DMS153 treated with DMSO at 0.1 percent for 48 hours (cell line): ENCODE measurements at regions not wholly inside any gene's neighbourhood (a gene's known extent, or its start where the extent isn't known, plus 50 kb on each side); places are given as distances from the start of the nearest gene placed in this dataset.

Source experiments
- DNase-seq: peaks from one replicate; lab custom pipeline; 2025; ENCODE audit not compliant: unreplicated experiment; lab: John Stamatoyannopoulos, UW

DNA sequence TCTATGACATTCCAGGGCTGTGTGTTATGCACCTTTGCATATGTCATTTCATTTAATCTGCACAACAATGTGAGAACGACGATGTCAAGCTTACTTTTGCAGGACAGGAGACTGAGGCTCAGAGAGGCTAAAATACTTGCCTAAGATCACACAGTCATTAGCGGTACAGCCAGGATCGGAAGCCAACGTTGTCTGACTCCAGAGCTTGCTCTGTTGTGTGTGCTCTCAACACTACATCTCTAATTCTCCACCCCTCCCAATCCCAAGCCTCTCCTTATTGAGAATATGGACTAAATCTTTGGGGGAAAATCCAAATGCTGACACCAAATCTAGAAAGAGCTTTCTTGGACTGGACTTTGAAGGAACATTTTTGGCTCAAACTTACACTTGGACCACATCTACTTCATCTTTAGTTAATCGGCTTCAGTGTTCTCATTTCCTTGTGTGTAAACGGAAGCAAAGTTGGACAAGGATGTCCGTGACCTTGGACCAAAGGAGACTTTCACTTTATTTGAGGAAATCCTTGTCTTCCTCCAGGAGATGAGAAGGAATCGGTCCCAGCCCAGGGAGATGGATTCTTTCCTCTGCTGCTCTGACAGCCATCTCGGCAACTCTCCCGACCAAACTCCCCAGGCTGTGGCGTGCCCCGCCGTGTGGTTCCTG lies 242.4 kb downstream of the LPIN1 start:
- no peak for DNase-seq

DNA sequence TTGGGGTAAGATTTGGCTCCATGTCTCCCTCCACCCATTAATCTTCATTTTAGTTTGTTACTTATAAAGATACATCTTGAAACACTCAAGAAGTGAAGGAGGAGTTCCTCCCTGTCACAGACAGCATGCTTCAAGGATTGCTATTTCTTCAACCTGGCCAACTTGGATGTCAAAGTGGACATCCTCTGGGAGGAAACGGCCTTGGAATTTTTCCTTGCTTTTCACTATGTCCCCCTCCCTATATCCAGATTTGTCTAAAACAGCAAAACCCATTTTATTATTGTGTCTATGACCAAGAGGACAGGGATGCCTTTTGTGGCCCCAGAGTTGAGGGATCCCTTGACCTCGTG lies 242.9 kb downstream of the LPIN1 start:
- no peak for DNase-seq

DNA sequence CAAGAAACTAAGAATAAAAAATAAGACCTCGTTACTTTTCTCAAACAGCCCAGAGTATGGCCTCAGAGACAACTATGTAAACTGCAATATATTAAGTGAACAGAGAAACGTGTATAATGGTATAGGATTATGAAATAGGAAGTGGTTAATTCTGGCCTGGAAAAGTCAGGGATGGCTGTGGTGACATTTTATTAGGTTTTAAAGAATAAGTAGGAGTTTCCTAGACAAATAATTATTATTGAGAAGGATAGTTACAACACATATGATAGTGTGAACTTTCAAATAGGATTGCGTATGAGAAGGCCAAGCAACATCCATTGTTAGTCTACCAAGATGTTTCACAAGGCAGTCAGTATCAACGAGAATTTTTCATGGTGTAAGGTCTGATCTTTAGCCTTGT lies 244.1 kb downstream of the LPIN1 start:
- no peak for DNase-seq

DNA sequence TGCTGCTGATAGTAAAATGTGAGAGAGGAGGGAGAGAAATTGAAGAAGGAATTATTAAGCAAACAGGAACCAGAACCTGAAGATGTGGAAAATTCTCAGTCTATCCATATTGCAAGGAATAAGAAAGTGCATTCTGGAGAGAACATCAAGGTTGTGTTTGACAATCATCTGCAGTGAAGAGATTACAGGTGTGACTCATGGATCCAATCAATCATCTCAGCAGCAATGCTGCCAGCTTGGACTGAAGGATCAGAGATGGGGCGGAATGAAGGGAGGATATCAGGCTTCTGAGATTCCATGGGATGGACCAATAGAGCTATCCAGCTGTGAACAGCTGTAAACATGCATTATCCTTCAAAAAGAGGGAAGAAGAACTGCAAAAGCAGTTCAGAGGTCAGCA lies 247.3 kb downstream of the LPIN1 start:
- no peak for DNase-seq

DNA sequence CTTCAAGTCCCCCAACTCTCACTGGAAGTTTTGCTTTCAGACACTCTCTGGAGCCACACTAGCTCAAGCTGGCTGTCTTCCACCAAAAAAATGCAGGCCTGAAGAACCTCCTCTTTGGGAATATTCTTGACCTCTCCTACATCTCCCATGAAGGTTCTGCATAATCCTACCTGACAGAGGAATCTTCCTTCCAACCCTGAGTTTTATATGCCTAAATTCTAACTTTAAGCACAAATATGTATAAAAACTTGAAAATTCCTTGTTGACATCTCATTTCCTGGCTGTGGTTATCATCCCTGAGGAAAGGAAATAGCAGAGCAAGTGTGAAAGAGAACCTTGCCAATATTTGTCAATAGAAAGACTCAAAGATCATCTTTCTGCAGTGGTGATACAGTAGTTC lies 249.0 kb downstream of the LPIN1 start:
- DNase-seq, result no peak

DNA sequence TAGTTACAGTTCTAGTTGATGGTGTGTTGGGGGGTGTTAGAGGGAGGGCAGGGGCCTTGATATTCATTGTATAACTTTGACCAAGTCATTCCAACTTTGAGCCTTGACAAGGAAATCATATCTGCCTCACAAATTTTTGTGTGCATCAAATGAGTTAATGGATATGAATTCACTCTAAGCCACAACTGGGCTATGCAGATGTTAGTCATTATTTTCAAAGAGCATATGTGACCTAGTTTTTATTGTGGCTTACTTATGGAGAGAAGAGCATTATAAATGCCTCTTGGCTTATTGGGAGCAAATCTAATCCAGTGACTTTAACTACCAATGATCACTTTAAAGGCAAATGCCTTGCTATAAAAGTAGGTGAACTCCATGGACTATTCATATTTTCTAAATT lies 250.2 kb downstream of the LPIN1 start:
- no peak for DNase-seq

DNA sequence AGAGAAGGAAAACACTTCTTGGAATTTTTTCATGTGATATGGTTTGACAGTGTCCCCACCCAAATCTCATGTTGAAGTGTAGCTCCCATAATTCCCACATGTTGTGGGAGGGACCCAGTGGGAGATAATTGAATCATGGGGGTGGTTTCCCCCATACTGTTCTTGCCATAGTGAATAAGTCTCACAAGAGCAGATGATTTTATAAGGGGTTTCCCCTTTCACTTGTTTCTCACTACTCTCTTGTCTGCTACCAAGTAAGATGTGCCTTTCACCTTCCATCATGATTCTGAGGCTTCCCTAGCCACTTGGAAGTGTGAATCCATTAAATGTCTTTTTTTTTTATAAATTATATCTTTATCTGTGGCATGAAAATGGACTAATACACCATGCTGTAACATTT lies 250.7 kb downstream of the LPIN1 start:
- no peak for DNase-seq

DNA sequence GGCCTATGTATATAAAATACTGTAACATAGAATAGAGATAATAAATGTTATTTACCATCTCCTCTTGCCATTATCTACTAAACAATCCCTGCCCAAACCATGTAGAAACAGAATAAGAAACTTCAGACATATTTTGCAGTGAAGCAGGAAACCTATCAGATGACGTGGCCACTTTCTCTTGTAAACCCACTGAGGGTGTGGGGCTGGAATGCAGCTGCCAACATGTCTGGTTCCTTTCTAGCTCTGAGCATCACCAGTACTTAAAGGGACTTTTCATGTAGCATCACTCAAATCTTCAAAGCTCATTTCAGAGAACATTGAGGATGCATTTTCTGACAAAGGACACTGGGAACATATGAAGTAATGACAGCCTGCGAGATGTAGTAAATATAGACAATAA lies 251.8 kb downstream of the LPIN1 start:
- no peak for DNase-seq

DNA sequence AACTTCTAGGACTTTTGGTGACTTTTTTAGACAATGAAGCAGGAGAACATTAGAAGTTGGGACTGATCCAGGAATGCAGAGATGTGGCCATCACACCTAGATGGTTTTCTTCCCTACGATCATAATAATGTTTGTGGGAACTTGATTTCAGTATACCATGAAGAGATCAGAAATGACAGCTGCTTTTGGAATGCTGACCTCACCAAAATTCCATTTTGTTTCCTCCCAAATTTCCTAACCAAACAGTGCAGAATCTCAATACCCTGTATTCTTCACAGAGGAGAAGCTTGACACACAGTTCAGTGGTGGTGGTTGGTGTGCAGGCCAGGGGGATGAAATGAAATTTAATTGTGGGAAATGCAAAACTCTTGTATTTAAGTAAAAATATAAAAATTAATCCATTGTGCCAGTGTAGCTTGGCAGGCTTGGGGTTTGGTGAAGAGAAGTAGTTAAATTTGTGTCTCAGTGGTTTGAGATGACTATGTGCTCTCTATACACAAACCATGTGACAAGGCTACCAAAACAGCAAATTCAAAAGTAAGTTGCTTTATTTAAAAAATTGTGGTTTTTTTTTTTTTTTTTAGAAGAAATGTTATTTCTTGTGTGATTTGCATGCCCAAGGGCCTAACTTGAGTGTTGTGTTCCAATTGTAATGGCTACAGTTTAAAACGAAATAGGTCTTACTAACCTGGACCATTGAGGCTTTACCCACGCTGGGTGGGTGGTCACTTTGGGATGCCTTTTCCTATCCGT lies 252.4 kb downstream of the LPIN1 start:
- no peak for DNase-seq

DNA sequence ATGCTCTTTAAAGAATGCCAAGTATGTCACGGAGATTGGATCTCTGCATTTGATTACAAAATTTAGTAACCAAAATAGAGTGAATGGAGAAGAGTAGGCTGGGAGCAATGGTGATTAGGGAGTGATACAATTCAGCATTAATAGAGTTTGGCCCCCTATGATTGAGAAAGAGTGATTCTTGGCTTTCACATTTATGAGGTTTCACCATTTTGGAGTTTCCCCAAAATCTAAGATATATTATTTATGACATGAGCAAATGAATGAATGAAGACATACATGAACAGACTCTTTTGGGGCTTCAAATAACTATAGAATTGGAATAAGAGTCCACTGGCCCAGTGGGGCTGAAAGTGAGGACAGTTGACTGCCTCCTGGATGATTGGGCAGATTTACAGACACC lies 255.2 kb downstream of the LPIN1 start:
- DNase-seq, result no peak

DNA sequence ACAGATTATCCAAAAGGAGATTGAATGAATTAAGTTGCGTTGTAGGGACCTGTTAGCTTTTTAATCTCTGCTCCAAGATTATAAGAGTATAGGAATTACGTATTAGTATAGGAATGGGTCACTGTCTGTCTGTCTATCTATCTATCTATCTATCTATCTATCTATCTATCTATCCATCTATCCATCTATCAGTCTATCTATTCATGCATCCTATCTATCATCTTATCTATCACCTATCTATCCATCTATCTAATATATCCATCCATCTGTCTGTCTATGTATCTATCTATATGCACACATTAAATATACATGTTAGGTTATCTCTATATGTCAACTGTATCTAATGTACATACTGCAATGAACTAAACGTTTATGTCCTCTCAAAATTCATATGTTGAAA lies 255.8 kb downstream of the LPIN1 start:
- DNase-seq, result no peak

DNA sequence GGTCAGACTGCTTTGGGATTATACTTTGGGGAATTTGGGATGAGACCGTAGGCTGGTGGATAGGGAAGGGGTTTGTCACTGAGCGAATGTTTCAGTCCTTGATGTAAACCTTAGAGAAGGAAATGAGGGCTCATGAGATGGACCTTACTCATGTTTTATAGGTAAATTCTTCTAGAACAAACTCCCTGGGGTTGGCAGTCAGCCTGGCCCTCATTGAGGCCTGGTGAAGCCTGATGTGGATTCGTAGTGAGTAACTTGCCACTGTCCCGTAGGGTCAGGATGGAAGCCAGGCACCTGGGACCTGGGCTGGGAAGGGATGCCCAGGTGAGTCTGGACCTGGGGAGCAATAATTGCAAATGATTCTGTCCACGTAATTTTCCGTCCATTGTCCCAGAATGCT lies 258.3 kb downstream of the LPIN1 start:
- DNase-seq, result no peak

DNA sequence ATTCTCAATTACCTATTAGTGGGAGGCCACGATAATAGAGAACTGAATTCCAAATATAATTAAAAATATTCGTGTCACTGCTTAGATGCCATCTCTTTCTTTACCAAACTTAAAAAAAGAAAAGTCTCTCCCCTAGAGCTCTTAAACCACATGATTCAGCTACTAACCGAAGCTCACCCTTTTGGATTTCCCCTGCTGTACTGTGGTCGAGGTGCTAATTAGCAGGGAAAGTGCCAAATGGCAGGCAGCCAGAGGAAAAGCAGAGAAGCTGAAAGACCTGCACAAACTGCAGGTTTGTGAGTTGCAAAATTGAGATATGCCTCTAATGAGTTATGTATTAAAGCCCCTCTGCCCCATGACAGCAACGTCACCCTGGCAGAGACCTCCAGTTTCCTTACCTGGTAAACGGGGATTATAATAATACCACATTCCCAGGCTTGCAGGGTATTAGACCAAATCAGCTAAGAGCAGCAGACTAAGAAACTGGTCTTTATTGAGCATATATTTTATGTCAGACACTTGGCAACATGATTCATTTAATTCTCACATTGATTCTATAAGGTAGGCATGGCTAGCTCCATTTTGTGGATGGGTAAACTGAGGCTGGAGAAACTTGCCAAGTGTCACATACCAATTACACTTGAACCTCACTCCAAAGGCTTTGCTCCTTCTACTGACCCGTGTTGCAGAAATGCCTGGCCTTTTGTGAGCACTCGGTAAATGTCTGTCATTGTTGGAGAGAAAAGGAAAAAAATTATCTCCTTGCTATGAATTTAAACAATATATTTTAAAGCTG lies 259.7 kb downstream of the LPIN1 start:
- DNase-seq, result no peak

DNA sequence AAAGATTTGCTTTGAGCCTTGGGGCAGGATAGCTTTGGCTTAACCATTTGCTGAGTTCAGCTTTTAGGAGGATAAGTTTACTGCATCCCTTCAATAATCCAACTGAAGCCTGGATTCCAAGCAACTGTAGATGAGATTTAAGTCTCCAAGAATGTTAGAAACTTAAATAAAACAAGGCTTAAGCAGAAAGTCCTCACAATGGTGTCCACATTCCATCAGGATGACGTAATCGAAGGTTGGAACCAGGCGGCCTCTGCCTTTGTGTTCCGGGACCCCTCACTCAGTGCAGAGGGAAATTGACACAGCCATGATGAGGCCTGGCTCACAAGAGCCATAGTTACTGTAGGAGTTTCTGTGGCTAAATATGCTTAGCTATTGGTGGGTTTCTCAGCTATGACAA lies 260.4 kb downstream of the LPIN1 start:
- no peak for DNase-seq

DNA sequence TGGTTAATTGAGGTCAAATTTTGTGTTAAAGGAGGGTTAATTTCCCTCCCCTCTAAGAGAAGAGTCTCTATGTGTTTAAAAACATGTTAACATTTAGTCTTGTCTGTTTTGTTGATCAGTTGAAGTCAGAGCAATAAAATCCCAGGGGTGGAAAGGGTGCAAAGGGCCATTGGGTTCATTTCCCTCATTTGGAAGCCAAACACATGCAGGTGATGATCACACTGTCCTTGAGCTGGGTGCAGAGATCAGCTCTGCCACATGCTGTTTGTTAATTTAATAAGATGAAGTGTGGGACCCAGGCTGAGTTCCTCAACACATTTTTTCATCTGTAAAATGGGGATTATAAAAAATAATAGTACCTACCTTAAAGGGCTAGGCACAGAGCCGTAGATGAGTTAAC lies 260.9 kb downstream of the LPIN1 start:
- no peak for DNase-seq

DNA sequence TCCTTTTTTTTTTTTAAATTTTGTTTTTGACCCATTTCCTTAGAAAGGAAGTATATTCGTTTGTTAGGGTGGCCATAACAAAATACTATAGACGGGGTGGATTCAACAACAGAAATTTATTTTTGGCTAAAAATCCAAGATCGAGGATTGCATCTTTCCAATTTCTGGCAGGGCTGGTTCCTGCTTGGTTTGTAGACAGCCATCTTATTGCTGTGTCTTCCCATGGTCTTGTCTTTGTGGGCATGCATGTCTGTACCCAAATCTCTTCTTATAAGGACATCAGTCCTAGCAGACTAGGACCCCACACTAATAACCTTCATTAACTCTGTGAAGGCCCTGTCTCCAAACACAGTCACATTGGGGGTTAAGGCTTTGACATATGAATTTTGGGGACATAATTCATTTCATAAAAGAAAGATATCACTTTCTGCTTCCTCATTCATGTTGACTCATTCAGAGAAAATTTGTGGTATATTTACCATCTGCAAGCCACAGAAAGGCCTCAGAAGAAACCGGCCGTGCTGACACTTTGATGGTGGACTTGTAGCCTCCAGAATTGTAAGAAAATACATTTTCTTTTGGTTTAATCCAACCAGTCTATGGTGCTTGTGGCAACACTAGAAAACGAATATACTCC lies 262.1 kb downstream of the LPIN1 start:
- no peak for DNase-seq

DNA sequence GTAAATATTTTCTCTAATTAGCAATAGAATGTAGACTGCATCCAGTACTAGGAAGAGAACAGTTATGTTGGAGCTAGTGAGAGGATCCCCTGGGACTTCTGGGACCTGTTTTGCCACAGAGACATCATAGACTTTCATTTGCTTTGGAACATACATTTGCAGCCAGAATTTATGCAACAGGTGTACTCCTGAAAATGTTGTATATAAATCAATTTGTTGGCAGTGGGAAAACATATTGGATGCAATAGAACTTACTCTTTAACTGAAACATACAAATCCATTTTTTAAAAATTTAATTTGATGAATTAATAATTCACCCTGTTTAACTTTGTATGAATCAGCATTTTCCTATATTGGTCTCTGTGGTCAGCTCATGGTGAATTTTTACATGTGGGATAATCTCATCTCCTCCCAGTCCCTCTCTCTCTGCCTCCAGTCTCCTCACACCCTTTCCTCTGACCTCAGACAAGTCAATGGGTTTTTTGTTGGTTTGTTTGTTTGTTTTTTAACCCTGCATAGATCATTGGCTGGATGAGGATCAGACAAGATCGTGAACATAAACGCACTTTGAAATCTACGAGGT lies 263.0 kb downstream of the LPIN1 start:
- no peak for DNase-seq

DNA sequence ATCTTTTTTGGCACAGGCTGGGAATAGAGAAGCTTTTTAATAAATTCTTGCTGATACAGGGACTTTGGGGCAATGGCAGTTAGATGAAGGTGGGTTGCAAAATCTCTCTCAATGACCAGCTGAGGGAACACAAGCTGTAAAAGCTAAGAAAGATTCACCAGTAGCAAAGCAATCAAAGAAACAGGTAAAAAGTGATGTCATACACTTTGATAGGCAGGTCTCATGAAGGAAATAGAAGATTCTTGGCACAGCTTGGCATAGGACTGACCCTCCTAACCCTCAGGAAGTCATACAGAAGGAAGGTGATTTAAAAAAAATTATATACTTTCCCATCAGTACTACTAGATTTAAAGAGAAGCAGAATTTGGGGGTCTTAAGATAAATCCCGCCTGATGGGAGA lies 263.6 kb downstream of the LPIN1 start:
- no peak for DNase-seq

DNA sequence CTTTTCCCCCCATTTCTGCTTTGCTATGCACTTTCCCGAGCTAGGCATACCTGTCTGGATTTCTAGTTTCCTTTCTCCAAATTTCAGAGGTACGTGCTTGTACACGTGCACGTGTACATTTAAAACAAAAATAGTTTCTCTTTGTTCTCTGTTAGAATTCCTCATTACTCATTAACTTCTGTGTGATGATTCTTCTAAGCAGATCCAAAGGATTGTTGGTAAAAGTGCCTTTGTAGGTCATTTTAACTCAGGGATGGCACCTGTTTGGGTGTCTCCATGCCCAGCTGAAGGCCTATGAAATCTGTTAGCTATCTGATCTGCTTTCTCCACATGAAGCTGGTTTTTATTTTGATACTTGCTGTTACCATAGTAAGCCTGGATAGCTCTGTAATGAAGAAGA lies 264.3 kb downstream of the LPIN1 start:
- DNase-seq, result no peak

DNA sequence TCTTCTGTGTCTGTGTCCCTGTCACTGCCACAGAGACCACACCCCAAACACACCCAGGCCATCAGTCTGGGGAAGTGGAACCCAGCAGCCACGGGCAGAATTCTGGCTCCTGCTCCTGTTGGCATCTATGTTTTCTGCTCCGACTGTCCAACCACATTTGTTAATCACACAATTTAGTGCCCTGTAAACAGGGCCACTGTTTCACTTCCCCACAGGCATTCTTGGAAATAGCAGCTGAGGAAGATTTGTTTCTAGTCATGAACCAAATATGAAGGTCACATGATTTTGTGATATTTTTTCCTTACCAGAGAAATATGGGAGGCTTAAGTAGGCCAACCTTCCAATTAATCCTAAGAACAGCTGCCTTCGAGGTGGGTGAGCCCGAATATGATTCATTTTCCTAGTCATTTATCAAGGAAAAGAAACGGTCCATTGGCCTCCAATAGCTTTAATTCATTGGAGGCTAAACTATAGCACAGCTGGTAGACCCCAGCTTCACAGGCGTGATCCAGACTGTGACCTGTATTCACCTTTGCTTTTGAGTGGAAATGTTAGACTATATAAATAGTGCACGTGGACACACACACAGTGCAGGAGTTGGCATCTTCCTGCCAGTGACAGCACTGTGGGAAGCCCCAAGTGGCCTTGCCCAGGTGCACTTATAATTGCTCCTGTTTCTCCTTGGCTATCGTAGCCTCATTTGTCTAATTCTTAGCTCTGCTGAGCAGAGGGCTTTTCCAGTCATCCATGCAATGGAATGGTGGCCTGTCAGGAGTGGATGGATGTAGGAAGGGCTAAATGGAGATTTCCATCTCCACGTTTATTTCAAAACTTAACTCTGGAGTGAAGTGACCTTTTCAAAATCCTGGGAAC lies 267.9 kb downstream of the LPIN1 start:
- no peak for DNase-seq
